ENCODE measurements at regions not wholly inside any gene's neighbourhood (a gene's known extent, or its start where the extent isn't known, plus 50 kb on each side); places are given as distances from the start of the nearest gene placed in this dataset.

DNA sequence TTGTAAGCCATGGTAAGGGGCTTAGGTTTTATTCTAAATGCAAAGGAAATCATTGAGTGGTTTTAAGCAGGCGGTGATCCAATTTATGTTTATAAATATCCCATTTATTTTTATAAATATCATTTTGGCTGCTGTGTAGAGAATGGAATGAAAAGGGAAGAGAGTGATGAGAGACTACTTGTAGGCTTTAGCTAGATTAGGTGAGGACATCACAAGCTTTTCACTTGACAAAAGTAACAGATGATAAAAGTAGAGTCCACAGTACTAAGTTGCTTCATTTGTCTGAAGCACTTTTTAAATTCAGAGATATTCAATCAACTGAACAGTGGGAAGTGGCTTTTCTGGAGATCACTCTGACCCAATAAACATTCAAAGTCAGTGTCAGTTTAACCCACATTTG is 65.4 kb upstream of the FSHR start:
- no peak for TF ChIP-seq POLR2A (IDR thresholded peaks at IDR 0.05; ENCODE audit: extremely low read depth, insufficient read length)
- TF ChIP-seq, protein P1, sequence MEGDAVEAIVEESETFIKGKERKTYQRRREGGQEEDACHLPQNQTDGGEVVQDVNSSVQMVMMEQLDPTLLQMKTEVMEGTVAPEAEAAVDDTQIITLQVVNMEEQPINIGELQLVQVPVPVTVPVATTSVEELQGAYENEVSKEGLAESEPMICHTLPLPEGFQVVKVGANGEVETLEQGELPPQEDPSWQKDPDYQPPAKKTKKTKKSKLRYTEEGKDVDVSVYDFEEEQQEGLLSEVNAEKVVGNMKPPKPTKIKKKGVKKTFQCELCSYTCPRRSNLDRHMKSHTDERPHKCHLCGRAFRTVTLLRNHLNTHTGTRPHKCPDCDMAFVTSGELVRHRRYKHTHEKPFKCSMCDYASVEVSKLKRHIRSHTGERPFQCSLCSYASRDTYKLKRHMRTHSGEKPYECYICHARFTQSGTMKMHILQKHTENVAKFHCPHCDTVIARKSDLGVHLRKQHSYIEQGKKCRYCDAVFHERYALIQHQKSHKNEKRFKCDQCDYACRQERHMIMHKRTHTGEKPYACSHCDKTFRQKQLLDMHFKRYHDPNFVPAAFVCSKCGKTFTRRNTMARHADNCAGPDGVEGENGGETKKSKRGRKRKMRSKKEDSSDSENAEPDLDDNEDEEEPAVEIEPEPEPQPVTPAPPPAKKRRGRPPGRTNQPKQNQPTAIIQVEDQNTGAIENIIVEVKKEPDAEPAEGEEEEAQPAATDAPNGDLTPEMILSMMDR (IDR thresholded peaks at IDR 0.05; ENCODE audit: low read depth, low read length), result no peak
